H1 (cell line): ENCODE measurements at regions not wholly inside any gene's neighbourhood (a gene's known extent, or its start where the extent isn't known, plus 50 kb on each side); places are given as distances from the start of the nearest gene placed in this dataset.

Experiments
- CTCF ChIA-PET: fragments of 300-600 bp; sonication (Branson Sonifier 250); formaldehyde crosslinking; loops from one replicate; lab custom pipeline; 2021; ENCODE audit not compliant: partially characterized antibody; lab: Charles Lee
- POLR2A ChIA-PET: fragments of 300-600 bp; sonication (Branson Sonifier 250); formaldehyde crosslinking; loops from one replicate; lab custom pipeline; 2021; ENCODE audit warnings: inconsistent platforms; ENCODE audit not compliant: partially characterized antibody; lab: Charles Lee
- DNase-seq, 2 experiments: peaks; one replicate each; pipeline versions ENCODE4 v3.0.0 to v3.0.0-alpha.2; 2010 to 2022; ENCODE audit warnings: low spot score in 2 of 2, low read depth in 1 of 2, mixed read lengths in 1 of 2
- FAIRE-seq: peaks from 2 replicates; lab custom pipeline; 2011; peaks lifted over from hg19 to GRCh38; lab: Jason Lieb, UNC
- H2AFZ ChIP-seq: 2 replicates; pipeline ENCODE4 v1.8.1; 2012; ENCODE audit warnings: low read length, inconsistent platforms
- H2AK5ac ChIP-seq: 2 replicates; pipeline ENCODE4 v1.6.1; 2013; ENCODE audit warnings: low read depth, low read length
- H2BK120ac ChIP-seq: replicated peaks from 2 replicates; pipeline ENCODE3; 2013; ENCODE audit warnings: low read depth, low read length, inconsistent platforms
- H2BK12ac ChIP-seq: 2 replicates; pipeline ENCODE4 v1.6.1; 2013; ENCODE audit warnings: low read depth, low read length
- H2BK15ac ChIP-seq: 2 replicates; pipeline ENCODE4 v1.6.1; 2013; ENCODE audit warnings: low read length
- H2BK20ac ChIP-seq: 2 replicates; pipeline ENCODE4 v1.6.1; 2013; ENCODE audit warnings: low read length
- H2BK5ac ChIP-seq: 2 replicates; pipeline ENCODE4 v1.6.1; 2013; ENCODE audit warnings: low read depth, low read length
- H3K14ac ChIP-seq: 2 replicates; pipeline ENCODE4 v1.6.1; 2013; ENCODE audit warnings: inconsistent platforms; ENCODE audit not compliant: insufficient read length
- H3K18ac ChIP-seq: 2 replicates; pipeline ENCODE4 v1.6.1; 2013; ENCODE audit warnings: low read length; ENCODE audit errors: extremely low read depth
- H3K23ac ChIP-seq: 2 replicates; pipeline ENCODE4 v1.6.1; 2013; ENCODE audit warnings: inconsistent platforms; ENCODE audit not compliant: insufficient read length
- H3K23me2 ChIP-seq: 2 replicates; pipeline ENCODE4 v1.6.1; 2013; ENCODE audit warnings: low read depth, low read length
- H3K27ac ChIP-seq: 2 replicates; pipeline ENCODE4 v1.6.1; 2011; ENCODE audit warnings: low read depth, low read length, inconsistent platforms
- H3K27me3 ChIP-seq, 4 experiments: replicated peaks in 1 of 4; 1 replicate in 1 of 4; 2 replicates in 3 of 4; pipeline versions ENCODE4 v1.6.1 to v1.8.1; 2011 to 2013; ENCODE audit warnings: low read length in 3 of 4, mild to moderate bottlenecking in 3 of 4, inconsistent platforms in 2 of 4, mixed read lengths in 2 of 4, moderate library complexity in 1 of 4; ENCODE audit not compliant: control insufficient read depth in 3 of 4, insufficient read depth in 3 of 4; ENCODE audit errors: extremely low read depth in 1 of 4
- H3K36me3 ChIP-seq, 4 experiments: 2 replicates each; pipeline versions ENCODE4 v1.6.1 to v1.8.1; 2011 to 2013; ENCODE audit warnings: mild to moderate bottlenecking in 4 of 4, low read length in 3 of 4, moderate library complexity in 2 of 4, control low read depth in 1 of 4, inconsistent platforms in 1 of 4; ENCODE audit not compliant: insufficient read depth in 4 of 4, control insufficient read depth in 2 of 4
- H3K4ac ChIP-seq: replicated peaks from 2 replicates; pipeline ENCODE3; 2013; ENCODE audit warnings: low read length, low read depth, mixed read lengths, inconsistent platforms; ENCODE audit not compliant: insufficient read length
- H3K4me1 ChIP-seq, 4 experiments: replicated peaks in 1 of 4; 1 replicate in 1 of 4; 2 replicates in 3 of 4; pipeline versions ENCODE4 v1.6.1 to v1.8.1; 2011 to 2013; ENCODE audit warnings: low read length in 3 of 4, inconsistent platforms in 2 of 4, mixed read lengths in 1 of 4; ENCODE audit not compliant: insufficient read depth in 4 of 4, control insufficient read depth in 3 of 4
- H3K4me2 ChIP-seq, 2 experiments: 2 replicates each; pipeline versions ENCODE4 v1.6.1 to v1.8.1; 2011 to 2013; ENCODE audit warnings: low read depth in 2 of 2, low read length in 2 of 2, control low read depth in 1 of 2, inconsistent platforms in 1 of 2, mild to moderate bottlenecking in 1 of 2; ENCODE audit not compliant: insufficient read depth in 1 of 2
- H3K4me3 ChIP-seq, 4 experiments: fragments of 200-600, 300-600 bp in 1 of 4; sonication (generic), shearing (Covaris generic), sonication (Bioruptor Twin) in 1 of 4; 2 replicates each; pipeline versions ENCODE4 v1.5.1 to v1.8.1; 2011 to 2016; ENCODE audit warnings: low read length in 4 of 4, low read depth in 3 of 4, control low read depth in 2 of 4, inconsistent platforms in 2 of 4, mild to moderate bottlenecking in 2 of 4, mixed read lengths in 1 of 4, moderate library complexity in 1 of 4; ENCODE audit not compliant: insufficient read depth in 2 of 4; ENCODE audit errors: extremely low read depth in 1 of 4
- H3K56ac ChIP-seq: replicated peaks from 2 replicates; pipeline ENCODE3; 2013; ENCODE audit warnings: low read depth, mild to moderate bottlenecking, mixed read lengths, low read length, inconsistent platforms; ENCODE audit not compliant: insufficient read length
- H3K79me1 ChIP-seq: 2 replicates; pipeline ENCODE4 v1.6.1; 2013; ENCODE audit warnings: low read depth, low read length, control low read depth
- H3K79me2 ChIP-seq, 2 experiments: 2 replicates each; pipeline versions ENCODE4 v1.6.1 to v1.8.1; 2012 to 2013; ENCODE audit warnings: low read length in 2 of 2, mild to moderate bottlenecking in 2 of 2, inconsistent platforms in 1 of 2; ENCODE audit not compliant: insufficient read depth in 2 of 2, control insufficient read depth in 1 of 2
- H3K9ac ChIP-seq, 4 experiments: replicated peaks in 1 of 4; 1 replicate in 1 of 4; 2 replicates in 3 of 4; pipeline versions ENCODE4 v1.6.1 to v1.8.1; 2011 to 2013; ENCODE audit warnings: low read depth in 3 of 4, low read length in 3 of 4, control low read depth in 2 of 4, mild to moderate bottlenecking in 2 of 4, moderate library complexity in 2 of 4, inconsistent platforms in 1 of 4; ENCODE audit errors: extremely low read depth in 1 of 4
- H3K9me3 ChIP-seq, 2 experiments: 2 replicates each; pipeline versions ENCODE4 v1.6.1 to v1.8.1; 2012 to 2013; ENCODE audit warnings: mild to moderate bottlenecking in 2 of 2, moderate library complexity in 2 of 2, control low read depth in 1 of 2, inconsistent platforms in 1 of 2, low read depth in 1 of 2, low read length in 1 of 2, mixed read lengths in 1 of 2; ENCODE audit not compliant: insufficient read depth in 2 of 2
- H4K20me1 ChIP-seq, 2 experiments: replicated peaks in 1 of 2; 2 replicates each; pipeline versions ENCODE3 to v1.8.1; 2011 to 2013; ENCODE audit warnings: inconsistent platforms in 2 of 2, low read length in 2 of 2, mild to moderate bottlenecking in 1 of 2; ENCODE audit not compliant: insufficient read depth in 2 of 2, control insufficient read depth in 1 of 2
- H4K5ac ChIP-seq: 2 replicates; pipeline ENCODE4 v1.6.1; 2013; ENCODE audit warnings: low read length, low read depth, mixed read lengths, inconsistent platforms; ENCODE audit not compliant: insufficient read length
- H4K8ac ChIP-seq: 2 replicates; pipeline ENCODE4 v1.8.0; 2013; ENCODE audit warnings: mild to moderate bottlenecking, moderate library complexity, low read length, inconsistent platforms; ENCODE audit not compliant: insufficient read depth; ENCODE audit errors: extremely low read depth
- H4K91ac ChIP-seq: replicated peaks from 2 replicates; pipeline ENCODE3; 2013; ENCODE audit warnings: low read length, mixed read lengths, inconsistent platforms; ENCODE audit not compliant: insufficient read length
- BCL11A ChIP-seq, 2 experiments: IDR thresholded peaks; one replicate each; pipeline ENCODE4 v1.6.1; 2011; ENCODE audit warnings: low read depth in 2 of 2, low read length in 2 of 2, mild to moderate bottlenecking in 2 of 2
- BRCA1 ChIP-seq: IDR thresholded peaks from 2 replicates; pipeline ENCODE4 v1.6.1; 2012; ENCODE audit warnings: low read depth, low read length, improper control_type of control experiment
- CHD1 ChIP-seq: IDR thresholded peaks from 2 replicates; pipeline ENCODE4 v1.6.1; 2012; ENCODE audit warnings: low read depth, low read length, improper control_type of control experiment
- CTCF ChIP-seq, 3 experiments: IDR thresholded peaks; 1 replicate in 2 of 3; 2 replicates in 1 of 3; pipeline versions ENCODE4 v1.5.1 to v1.6.1; 2011; ENCODE audit warnings: low read length in 3 of 3, mild to moderate bottlenecking in 3 of 3, inconsistent platforms in 2 of 3, low read depth in 1 of 3, moderate library complexity in 1 of 3; ENCODE audit not compliant: insufficient read depth in 1 of 3; ENCODE audit errors: control extremely low read depth in 1 of 3
- HDAC2 ChIP-seq, 2 experiments: fragments of 300-600 bp in 1 of 2; sonication (generic) in 1 of 2; IDR thresholded peaks; 2 replicates each; pipeline ENCODE4 v1.6.1; 2011 to 2012; ENCODE audit warnings: low read depth in 2 of 2, low read length in 2 of 2, mild to moderate bottlenecking in 2 of 2, moderate library complexity in 2 of 2, borderline replicate concordance in 1 of 2, inconsistent platforms in 1 of 2
- HDAC6 ChIP-seq: IDR thresholded peaks from one replicate; pipeline ENCODE4 v1.7.1; 2012; ENCODE audit warnings: low read depth, mild to moderate bottlenecking, inconsistent platforms, low read length, moderate library complexity
- JUN ChIP-seq: IDR thresholded peaks from 2 replicates; pipeline ENCODE4 v1.6.1; 2011; ENCODE audit warnings: low read depth, mild to moderate bottlenecking, improper control_type of control experiment, low read length
- RBBP5 ChIP-seq: IDR thresholded peaks from 2 replicates; pipeline ENCODE4 v1.7.1; 2012; ENCODE audit warnings: low read depth, mild to moderate bottlenecking, inconsistent platforms, low read length, moderate library complexity, borderline replicate concordance
- SIX5 ChIP-seq: IDR thresholded peaks from 2 replicates; pipeline ENCODE4 v1.6.1; 2011; ENCODE audit warnings: mild to moderate bottlenecking, low read depth, low read length
- SP1 ChIP-seq: IDR thresholded peaks from 2 replicates; pipeline ENCODE4 v1.6.1; 2011; ENCODE audit warnings: low read depth, low read length
- SP2 ChIP-seq: IDR thresholded peaks from 2 replicates; pipeline ENCODE4 v1.6.1; 2012; ENCODE audit warnings: mild to moderate bottlenecking, low read length, inconsistent platforms
- SUZ12 ChIP-seq: fragments of 200-600 bp; sonication (generic); IDR thresholded peaks from 2 replicates; pipeline ENCODE4 v1.6.1; 2012; ENCODE audit warnings: mild to moderate bottlenecking, inconsistent platforms, low read length, moderate library complexity, mixed read lengths
- TAF7 ChIP-seq: optimal IDR thresholded peaks from 2 replicates; pipeline ENCODE3; 2011; ENCODE audit warnings: low read depth, mild to moderate bottlenecking, inconsistent platforms, low read length, moderate library complexity, borderline replicate concordance
- WGBS, 2 experiments: shearing (Covaris generic) in 1 of 2; methylation state at CpG; one replicate each; pipeline versions ENCODE4 v1.1.6 to v1.1.7; 2013 to 2015; ENCODE audit warnings: low lambda C conversion rate in 2 of 2, mixed read lengths in 2 of 2, inconsistent platforms in 1 of 2, low coverage in 1 of 2, missing lambda C conversion rate in 1 of 2; ENCODE audit not compliant: insufficient replicate concordance in 2 of 2, insufficient coverage in 1 of 2, insufficient read length in 1 of 2; ENCODE audit errors: extremely low coverage in 1 of 2, missing lambda C conversion rate in 1 of 2; 5-methylcytosine and 5-hydroxymethylcytosine counted together

DNA sequence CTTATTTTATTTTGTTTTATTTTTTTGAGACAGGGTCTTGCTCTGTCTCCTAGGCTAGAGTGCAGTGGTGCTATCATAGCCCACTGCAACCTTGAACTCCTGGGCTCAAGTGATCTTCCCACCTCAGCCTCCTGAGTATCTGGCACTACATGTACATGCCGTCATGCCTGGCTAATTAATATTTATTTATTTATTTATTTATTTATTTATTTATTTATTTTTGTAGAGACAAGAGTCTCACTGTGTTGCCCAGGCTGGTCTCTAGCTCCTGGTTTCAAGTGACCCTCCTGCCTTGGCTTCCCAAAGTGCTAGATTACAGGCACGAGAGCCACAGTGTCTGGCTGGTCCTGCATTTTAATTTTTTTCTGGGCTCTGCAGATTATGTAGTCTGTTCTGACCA is 84.9 kb upstream of the BCOR start:
- no peak overlapping the region for H2BK12ac ChIP-seq
- ChIA-PET POLR2A (no interaction called here), CTCF (interaction anchor here (0.7 kb wide), 1 partner anchor 145 kb away, joined by 3 read pairs; no protein-coding TSS in a partner anchor)
- H4K91ac ChIP-seq: no peak overlapping the region
- H2BK5ac ChIP-seq: no peak overlapping the region
- H3K27me3 ChIP-seq: no peaks in the 10 kb centered on the region
- TF ChIP-seq SP1 (no peak), BRCA1 (no peak), HDAC2 (IDR thresholded peaks at IDR 0.05; ENCODE audit: borderline replicate concordance in 1 of 2, low read depth in 2 of 2, low read length in 2 of 2) (no peak), CTCF (IDR thresholded peaks at IDR 0.05; ENCODE audit: control extremely low read depth in 1 of 3, insufficient read depth in 1 of 3, low read depth in 1 of 3, low read length in 3 of 3) (no peak), TAF7 (no peak), CHD1 (no peak), SP2 (no peak), SUZ12 (no peak), SIX5 (no peak), RBBP5 (no peak), JUN (no peak), BCL11A (IDR thresholded peaks at IDR 0.05; ENCODE audit: low read depth in 2 of 2, low read length in 2 of 2) (no peak), HDAC6 (no peak)
- no peak overlapping the region for H3K23ac ChIP-seq
- H3K4me2 ChIP-seq: no peak overlapping the region
- H4K8ac ChIP-seq: no peak overlapping the region
- H3K79me2 ChIP-seq: no peaks in the 10 kb centered on the region
- no peak overlapping the region for H3K56ac ChIP-seq
- H4K5ac ChIP-seq: no peak overlapping the region
- no peaks in the 10 kb centered on the region for H3K4me1 ChIP-seq
- H3K14ac ChIP-seq: no peak overlapping the region
- no peak overlapping the region for H2BK120ac ChIP-seq
- no peak overlapping the region for H3K18ac ChIP-seq
- H3K9ac ChIP-seq: no peak overlapping the region
- no peaks in the 10 kb centered on the region for H3K23me2 ChIP-seq
- no peaks in the 10 kb centered on the region for H3K36me3 ChIP-seq
- H2AK5ac ChIP-seq: no peak overlapping the region
- H4K20me1 ChIP-seq: no peaks in the 10 kb centered on the region
- 90% methylated on average over 2 of the region's 2 CpGs; no CpG with 5 or more reads in 1 of the 2 experiments for WGBS, 2 experiments
- DNase-seq (no peak), FAIRE-seq (no peak)
- H3K4ac ChIP-seq: no peak overlapping the region
- H2BK20ac ChIP-seq: no peak overlapping the region
- no peak overlapping the region for H2AFZ ChIP-seq
- H3K27ac ChIP-seq: no peak overlapping the region
- no peaks in the 10 kb centered on the region for H3K79me1 ChIP-seq
- H2BK15ac ChIP-seq: no peak overlapping the region
- peaks cover 5 to 12% of the 10 kb centered on the region in 2 experiments; a peak in 3 of 4 replicates for H3K9me3 ChIP-seq
- H3K4me3 ChIP-seq: no peak overlapping the region
